ENCODE measurements at regions not wholly inside any gene's neighbourhood (a gene's known extent, or its start where the extent isn't known, plus 50 kb on each side); places are given as distances from the start of the nearest gene placed in this dataset.

DNA sequence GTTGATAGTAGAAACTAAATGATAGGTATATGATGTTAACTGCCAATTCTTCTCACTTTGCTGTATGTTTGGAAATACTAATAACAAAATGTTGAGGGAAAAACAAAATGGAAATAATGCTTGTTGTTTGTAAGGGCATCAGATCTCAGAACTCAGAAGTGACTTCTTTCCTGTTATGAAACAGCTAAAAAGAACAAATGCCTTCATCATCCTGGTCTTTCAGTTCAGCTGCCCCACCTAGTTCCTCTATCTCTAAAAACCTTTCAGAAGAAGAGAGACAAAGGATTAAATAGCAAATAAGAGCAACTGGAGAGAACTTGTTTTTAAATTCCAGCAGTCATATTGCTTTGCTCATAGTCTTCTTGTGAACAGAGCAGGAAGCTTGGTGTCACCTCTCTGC is 345.3 kb upstream of the NCAM1 start:
- Histone ChIP-seq H3K4me1 (ENCODE audit: control insufficient read depth in 1 of 2, insufficient read depth in 2 of 2, low read length in 2 of 2) (peaks cover 82 to 92% of the 10 kb centered on the region in 2 donors), H3K79me2 (ENCODE audit: insufficient read depth, low read length) (no peaks in the 10 kb centered on the region), H3K27me3 (ENCODE audit: control insufficient read depth in 2 of 2, insufficient read depth in 2 of 2, low read length in 2 of 2) (no peaks in the 10 kb centered on the region), H3K36me3 (replicated peaks in 1 of 2; ENCODE audit: control insufficient read depth in 1 of 2, insufficient read depth in 2 of 2, low read length in 2 of 2) (no peaks in the 10 kb centered on the region), H3K27ac (ENCODE audit: low read depth in 1 of 2, low read length in 2 of 2) (peak overlapping the region; percentile 95), H3K4me2 (replicated peaks; ENCODE audit: extremely low read depth, low read length, poor library complexity, severe bottlenecking) (peak overlapping the region; percentile 63), H2AFZ (ENCODE audit: insufficient read depth, low read depth, low read length, poor library complexity, severe bottlenecking) (peak overlapping the region; percentile 43), H4K20me1 (ENCODE audit: insufficient read depth, low read length) (no peaks in the 10 kb centered on the region), H3K9me3 (replicated peaks in 1 of 2; ENCODE audit: control insufficient read depth in 1 of 2, insufficient read depth in 1 of 2, low read length in 2 of 2) (no peaks in the 10 kb centered on the region), H3K4me3 (replicated peaks in 1 of 3; ENCODE audit: low read depth in 2 of 3, low read length in 3 of 3) (peak overlapping the region in 2 of 3 experiments; percentile 9 to 54), H3K9ac (ENCODE audit: insufficient read depth, low read length, poor library complexity, severe bottlenecking) (peak overlapping the region; percentile 59)
- Mint-ChIP-seq H3K4me3 (peak overlapping the region in 1 of 2 donors; percentile 57), H3K4me1 (peaks cover 78% of the 10 kb centered on the region), H3K36me3 (peaks cover 5 to 15% of the 10 kb centered on the region in 2 donors), H3K27ac (peak overlapping the region; percentile 86 to 98 (median 96)), H3K9me3 (peaks cover 0 to 2% (median 0%) of the 10 kb centered on the region in 7 donors), H3K27me3 (ENCODE audit: low read depth in 3 of 3) (no peaks in the 10 kb centered on the region)
- peak; percentile 67 to 85 (median 73) for DNase-seq
- TF ChIP-seq, protein P1, sequence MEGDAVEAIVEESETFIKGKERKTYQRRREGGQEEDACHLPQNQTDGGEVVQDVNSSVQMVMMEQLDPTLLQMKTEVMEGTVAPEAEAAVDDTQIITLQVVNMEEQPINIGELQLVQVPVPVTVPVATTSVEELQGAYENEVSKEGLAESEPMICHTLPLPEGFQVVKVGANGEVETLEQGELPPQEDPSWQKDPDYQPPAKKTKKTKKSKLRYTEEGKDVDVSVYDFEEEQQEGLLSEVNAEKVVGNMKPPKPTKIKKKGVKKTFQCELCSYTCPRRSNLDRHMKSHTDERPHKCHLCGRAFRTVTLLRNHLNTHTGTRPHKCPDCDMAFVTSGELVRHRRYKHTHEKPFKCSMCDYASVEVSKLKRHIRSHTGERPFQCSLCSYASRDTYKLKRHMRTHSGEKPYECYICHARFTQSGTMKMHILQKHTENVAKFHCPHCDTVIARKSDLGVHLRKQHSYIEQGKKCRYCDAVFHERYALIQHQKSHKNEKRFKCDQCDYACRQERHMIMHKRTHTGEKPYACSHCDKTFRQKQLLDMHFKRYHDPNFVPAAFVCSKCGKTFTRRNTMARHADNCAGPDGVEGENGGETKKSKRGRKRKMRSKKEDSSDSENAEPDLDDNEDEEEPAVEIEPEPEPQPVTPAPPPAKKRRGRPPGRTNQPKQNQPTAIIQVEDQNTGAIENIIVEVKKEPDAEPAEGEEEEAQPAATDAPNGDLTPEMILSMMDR (IDR thresholded peaks at IDR 0.05): no peak
- intact Hi-C loops (cut with micrococcal nuclease): no loop called here

GRCh38 chr11:112616327-112617097 is 344.7 kb upstream of the NCAM1 start:
- peak overlapping the region in 1 of 2 donors; percentile 40 for H3K4me3 Mint-ChIP-seq
- H3K36me3 ChIP-seq (replicated peaks in 1 of 2; ENCODE audit: control insufficient read depth in 1 of 2, insufficient read depth in 2 of 2, low read length in 2 of 2): no peaks in the 10 kb centered on the region
- no peaks in the 10 kb centered on the region for H3K27me3 Mint-ChIP-seq (ENCODE audit: low read depth in 3 of 3)
- H3K79me2 ChIP-seq (ENCODE audit: insufficient read depth, low read length): no peaks in the 10 kb centered on the region
- peaks cover 82 to 92% of the 10 kb centered on the region in 2 donors for H3K4me1 ChIP-seq (ENCODE audit: control insufficient read depth in 1 of 2, insufficient read depth in 2 of 2, low read length in 2 of 2)
- H3K4me1 Mint-ChIP-seq: peaks cover 78% of the 10 kb centered on the region
- peak overlapping the region in 2 of 3 experiments; percentile 9 to 54 for H3K4me3 ChIP-seq (replicated peaks in 1 of 3; ENCODE audit: low read depth in 2 of 3, low read length in 3 of 3)
- peak in 2 of 3 donors; percentile 25 to 27 for DNase-seq
- peaks cover 5 to 15% of the 10 kb centered on the region in 2 donors for H3K36me3 Mint-ChIP-seq
- TF ChIP-seq, protein P1 (IDR thresholded peaks at IDR 0.05): no peak
- no peaks in the 10 kb centered on the region for H3K27me3 ChIP-seq (ENCODE audit: control insufficient read depth in 2 of 2, insufficient read depth in 2 of 2, low read length in 2 of 2)
- peak overlapping the region; percentile 59 for H3K9ac ChIP-seq (ENCODE audit: insufficient read depth, low read length, poor library complexity, severe bottlenecking)
- 69% methylated on average over 2 of the region's 4 CpGs for WGBS (ENCODE audit: insufficient coverage)
- peak overlapping the region; percentile 86 to 98 (median 96) for H3K27ac Mint-ChIP-seq
- peak overlapping the region; percentile 43 for H2AFZ ChIP-seq (ENCODE audit: insufficient read depth, low read depth, low read length, poor library complexity, severe bottlenecking)
- no peaks in the 10 kb centered on the region for H4K20me1 ChIP-seq (ENCODE audit: insufficient read depth, low read length)
- intact Hi-C loops (cut with micrococcal nuclease): no loop called here
- no peaks in the 10 kb centered on the region for H3K9me3 ChIP-seq (replicated peaks in 1 of 2; ENCODE audit: control insufficient read depth in 1 of 2, insufficient read depth in 1 of 2, low read length in 2 of 2)
- H3K9me3 Mint-ChIP-seq: peaks cover 0 to 2% (median 0%) of the 10 kb centered on the region in 7 donors
- peak overlapping the region; percentile 95 for H3K27ac ChIP-seq (ENCODE audit: low read depth in 1 of 2, low read length in 2 of 2)
- H3K4me2 ChIP-seq (replicated peaks; ENCODE audit: extremely low read depth, low read length, poor library complexity, severe bottlenecking): peak overlapping the region; percentile 63
